GM23338 (cell line): ENCODE measurements at regions not wholly inside any gene's neighbourhood (a gene's known extent, or its start where the extent isn't known, plus 50 kb on each side); places are given as distances from the start of the nearest gene placed in this dataset.

ENCODE experiments used
- ATAC-seq: fragments of 200-7000 bp; cut with Tn5 transposase; 3 replicates; pipeline ENCODE4 v1.9.1; 2020
- DNase-seq: peaks from one replicate; pipeline ENCODE4 v3.0.0-alpha.2; 2015; ENCODE audit warnings: low spot score
- H2AFZ ChIP-seq: fragments of 200-600 bp; sonication (generic); 2 replicates; pipeline ENCODE4 v1.8.0; 2016; ENCODE audit warnings: antibody characterized with exemption, mild to moderate bottlenecking, moderate library complexity
- H3F3A ChIP-seq: fragments of 200-600 bp; sonication (generic); replicated peaks from 2 replicates; pipeline ENCODE4 v1.8.0; 2017; ENCODE audit warnings: antibody characterized with exemption, mixed run types, low read depth
- H3K27ac ChIP-seq: fragments of 200-600 bp; sonication (generic); 2 replicates; pipeline ENCODE4 v1.6.1; 2016; ENCODE audit warnings: low read depth
- H3K27me3 ChIP-seq: fragments of 200-600 bp; sonication (generic); 2 replicates; pipeline ENCODE4 v1.8.0; 2016; ENCODE audit warnings: mild to moderate bottlenecking, mixed run types, moderate library complexity; ENCODE audit not compliant: insufficient read depth
- H3K36me3 ChIP-seq: fragments of 200-600 bp; sonication (generic); 2 replicates; pipeline ENCODE4 v1.8.0; 2016; ENCODE audit warnings: mild to moderate bottlenecking; ENCODE audit not compliant: insufficient read depth
- H3K4me1 ChIP-seq: fragments of 200-600 bp; sonication (generic); 2 replicates; pipeline ENCODE4 v1.8.0; 2016; ENCODE audit warnings: mild to moderate bottlenecking, moderate library complexity; ENCODE audit not compliant: insufficient read depth
- H3K4me2 ChIP-seq: fragments of 200-600 bp; sonication (generic); 2 replicates; pipeline ENCODE4 v1.7.1; 2017; ENCODE audit warnings: mixed run types
- H3K4me3 ChIP-seq: fragments of 200-600 bp; sonication (generic); 2 replicates; pipeline ENCODE4 v1.6.1; 2016; ENCODE audit warnings: mixed run types
- H3K79me2 ChIP-seq: fragments of 200-600 bp; sonication (generic); replicated peaks from 2 replicates; pipeline ENCODE4 v1.8.0; 2017; ENCODE audit warnings: mild to moderate bottlenecking; ENCODE audit not compliant: insufficient read depth
- H3K9me2 ChIP-seq: fragments of 200-600 bp; sonication (generic); 2 replicates; pipeline ENCODE4 v1.8.0; 2017; ENCODE audit not compliant: insufficient read depth
- H4K20me1 ChIP-seq: fragments of 200-600 bp; sonication (generic); replicated peaks from 2 replicates; pipeline ENCODE4 v1.8.0; 2017; ENCODE audit warnings: mild to moderate bottlenecking; ENCODE audit not compliant: insufficient read depth
- H3K27ac Mint-ChIP-seq: 2 replicates; pipeline ENCODE4 v1.8.0; 2020; ENCODE audit warnings: inconsistent platforms, mild to moderate bottlenecking, moderate library complexity, mixed read lengths
- H3K27me3 Mint-ChIP-seq: 3 replicates; pipeline ENCODE4 v1.8.0; 2022; ENCODE audit warnings: low read depth, mild to moderate bottlenecking, moderate library complexity, mixed read lengths, inconsistent platforms; ENCODE audit not compliant: insufficient read depth, poor library complexity
- H3K36me3 Mint-ChIP-seq: 3 replicates; pipeline ENCODE4 v1.8.0; 2021; ENCODE audit warnings: low read depth, mild to moderate bottlenecking, inconsistent platforms, moderate library complexity, mixed read lengths
- H3K4me1 Mint-ChIP-seq: 3 replicates; pipeline ENCODE4 v1.8.0; 2020; ENCODE audit warnings: mild to moderate bottlenecking, inconsistent platforms, mixed read lengths
- H3K4me3 Mint-ChIP-seq: 3 replicates; pipeline ENCODE4 v1.8.0; 2021; ENCODE audit warnings: moderate library complexity, mild to moderate bottlenecking, inconsistent platforms, mixed read lengths
- H3K9me3 Mint-ChIP-seq: 3 replicates; pipeline ENCODE4 v1.8.0; 2020; ENCODE audit warnings: moderate library complexity, mild to moderate bottlenecking, inconsistent platforms, mixed read lengths
- CTCF ChIP-seq, 2 experiments: fragments of 200-600 bp in 1 of 2; sonication (generic) in 1 of 2; conservative IDR thresholded peaks; 2 replicates each; pipeline versions ENCODE4 v1.5.1 to v1.6.1; 2016 to 2017; ENCODE audit warnings: antibody characterized with exemption in 2 of 2, low read depth in 2 of 2, mild to moderate bottlenecking in 2 of 2, moderate library complexity in 1 of 2
- ETS1 ChIP-seq: IDR thresholded peaks from 2 replicates; pipeline ENCODE4 v1.6.1; 2016; ENCODE audit warnings: antibody characterized with exemption
- JUNB ChIP-seq: IDR thresholded peaks from one replicate; pipeline ENCODE4 v1.6.1; 2016; ENCODE audit warnings: antibody characterized with exemption; ENCODE audit not compliant: unreplicated experiment
- NANOG ChIP-seq: IDR thresholded peaks from 2 replicates; pipeline ENCODE4 v1.6.1; 2016; ENCODE audit warnings: antibody characterized with exemption, borderline replicate concordance
- POLR2AphosphoS5 ChIP-seq: IDR thresholded peaks from 2 replicates; pipeline ENCODE4 v1.6.1; 2016; ENCODE audit warnings: antibody characterized with exemption, low read depth
- REST ChIP-seq: IDR thresholded peaks from one replicate; pipeline ENCODE4 v1.6.1; 2018; ENCODE audit warnings: antibody characterized with exemption; ENCODE audit not compliant: unreplicated experiment
- STAT1 ChIP-seq: IDR thresholded peaks from one replicate; pipeline ENCODE4 v1.6.1; 2016; ENCODE audit warnings: antibody characterized with exemption; ENCODE audit not compliant: unreplicated experiment
- ZNF114 ChIP-seq: fragments of 250-450 bp; sonication (Bioruptor Pico); IDR thresholded peaks from 2 replicates; pipeline ENCODE4 v1.5.0; 2020; ENCODE audit warnings: mild to moderate bottlenecking, moderate library complexity

- no peak for TF ChIP-seq REST
- TF ChIP-seq JUNB, result no peak
Observed at GRCh38 chr17:68695659-68696058, 94.5 kb upstream of the FAM20A start (continued).

GRCh38 chr17:68694791-68695485, 93.8 kb upstream of the FAM20A start:
- DNase-seq (no peak), ATAC-seq (no peak)
- no peak overlapping the region for H3K4me3 ChIP-seq
- H3K27me3 ChIP-seq, result no peaks in the 10 kb centered on the region
- no peak overlapping the region for H2AFZ ChIP-seq
- H3K4me2 ChIP-seq, result no peak overlapping the region
- Mint-ChIP-seq H3K4me1 (0 out of 3 replicates have a peak, but pooled peaks cover 4% of the 10 kb centered on the region), H3K36me3 (no peaks in the 10 kb centered on the region), H3K9me3 (peaks cover 3% of the 10 kb centered on the region; the same call in 2 of the 3 replicates), H3K27me3 (peaks cover 7% of the 10 kb centered on the region), H3K27ac (no peak overlapping the region), H3K4me3 (no peak overlapping the region)
- no peaks in the 10 kb centered on the region for H3F3A ChIP-seq
- no peaks in the 10 kb centered on the region for H3K79me2 ChIP-seq
- no peaks in the 10 kb centered on the region for H4K20me1 ChIP-seq
- H3K9me2 ChIP-seq, result peaks cover 30% of the 10 kb centered on the region
- TF ChIP-seq REST, result no peak
- H3K4me1 ChIP-seq, result no peaks in the 10 kb centered on the region
- no peaks in the 10 kb centered on the region for H3K36me3 ChIP-seq
- H3K27ac ChIP-seq, result no peak overlapping the region

- no peaks in the 10 kb centered on the region for H3K27me3 ChIP-seq
- Mint-ChIP-seq H3K27ac (no peak overlapping the region), H3K9me3 (peaks cover 3% of the 10 kb centered on the region; the same call in 2 of the 3 replicates), H3K36me3 (no peaks in the 10 kb centered on the region), H3K4me3 (no peak overlapping the region), H3K27me3 (peaks cover 7% of the 10 kb centered on the region), H3K4me1 (0 out of 3 replicates have a peak, but pooled peaks cover 4% of the 10 kb centered on the region)
- H3K9me2 ChIP-seq, result peaks cover 30% of the 10 kb centered on the region
- no peaks in the 10 kb centered on the region for H3K4me1 ChIP-seq
- H3K27ac ChIP-seq, result no peak overlapping the region
- no peaks in the 10 kb centered on the region for H4K20me1 ChIP-seq
- H3F3A ChIP-seq, result no peaks in the 10 kb centered on the region
- no peak overlapping the region for H3K4me2 ChIP-seq
- no peaks in the 10 kb centered on the region for H3K36me3 ChIP-seq
- H2AFZ ChIP-seq, result no peak overlapping the region
- ATAC-seq (no peak), DNase-seq (no peak)
- H3K79me2 ChIP-seq, result no peaks in the 10 kb centered on the region
- H3K4me3 ChIP-seq, result no peak overlapping the region
- TF ChIP-seq ETS1 (no peak), POLR2AphosphoS5 (no peak), ZNF114 (CRISPR knock-in tag) (no peak), CTCF (conservative IDR thresholded peaks at IDR 0.05; ENCODE audit: low read depth in 2 of 2) (no peak), STAT1 (no peak), JUNB (no peak), NANOG (no peak)
Observed at GRCh38 chr17:68693896-68694295, 92.7 kb upstream of the FAM20A start.
